Tibial nerve (tissue), 4 donors: ENCODE measurements at regions not wholly inside any gene's neighbourhood (a gene's known extent, or its start where the extent isn't known, plus 50 kb on each side); places are given as distances from the start of the nearest gene placed in this dataset.

Experiments used
- EP300 ChIP-seq, 2 donors: sonication (generic); formaldehyde crosslinking; IDR thresholded peaks; one replicate each; pipeline ENCODE4 v1.6.1; 2017; ENCODE audit warnings: antibody characterized with exemption in 2 of 2, mild to moderate bottlenecking in 1 of 2
- TF ChIP-seq, protein P1 (sequence below), 5 experiments: fragments of 200-600 bp in 3 of 5; fragments of 450-650 bp in 2 of 5; sonication (generic) in 3 of 5; IDR thresholded peaks; one replicate each; pipeline ENCODE4 v1.5.1; 2016 to 2019; ENCODE audit warnings: antibody characterized with exemption in 5 of 5, mild to moderate bottlenecking in 3 of 5, moderate library complexity in 2 of 5

DNA sequence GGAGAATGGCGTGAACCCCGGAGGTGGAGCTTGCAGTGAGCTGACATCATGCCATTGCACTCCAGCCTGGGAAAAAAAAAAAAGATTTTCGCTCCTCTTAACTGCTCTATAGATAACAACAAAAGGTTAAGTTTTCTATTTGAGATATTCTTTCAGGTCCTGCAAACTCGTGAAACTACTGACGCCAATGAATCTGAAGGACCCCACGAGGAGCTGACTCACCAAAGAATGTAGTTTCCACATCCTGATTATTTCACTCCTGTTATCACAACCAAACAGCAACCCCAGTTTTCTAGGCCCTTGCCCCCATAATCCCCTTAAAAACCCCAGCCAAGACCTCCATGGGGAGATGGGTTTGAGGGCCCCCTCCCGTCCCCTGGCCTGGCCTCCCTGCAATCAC is 58.7 kb downstream of the OTOR start:
- TF ChIP-seq, protein P1, sequence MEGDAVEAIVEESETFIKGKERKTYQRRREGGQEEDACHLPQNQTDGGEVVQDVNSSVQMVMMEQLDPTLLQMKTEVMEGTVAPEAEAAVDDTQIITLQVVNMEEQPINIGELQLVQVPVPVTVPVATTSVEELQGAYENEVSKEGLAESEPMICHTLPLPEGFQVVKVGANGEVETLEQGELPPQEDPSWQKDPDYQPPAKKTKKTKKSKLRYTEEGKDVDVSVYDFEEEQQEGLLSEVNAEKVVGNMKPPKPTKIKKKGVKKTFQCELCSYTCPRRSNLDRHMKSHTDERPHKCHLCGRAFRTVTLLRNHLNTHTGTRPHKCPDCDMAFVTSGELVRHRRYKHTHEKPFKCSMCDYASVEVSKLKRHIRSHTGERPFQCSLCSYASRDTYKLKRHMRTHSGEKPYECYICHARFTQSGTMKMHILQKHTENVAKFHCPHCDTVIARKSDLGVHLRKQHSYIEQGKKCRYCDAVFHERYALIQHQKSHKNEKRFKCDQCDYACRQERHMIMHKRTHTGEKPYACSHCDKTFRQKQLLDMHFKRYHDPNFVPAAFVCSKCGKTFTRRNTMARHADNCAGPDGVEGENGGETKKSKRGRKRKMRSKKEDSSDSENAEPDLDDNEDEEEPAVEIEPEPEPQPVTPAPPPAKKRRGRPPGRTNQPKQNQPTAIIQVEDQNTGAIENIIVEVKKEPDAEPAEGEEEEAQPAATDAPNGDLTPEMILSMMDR (IDR thresholded peaks at IDR 0.05) = no peak
- no peak for TF ChIP-seq EP300 (IDR thresholded peaks at IDR 0.05)
